K562 (cell line): ENCODE measurements at regions not wholly inside any gene's neighbourhood (a gene's known extent, or its start where the extent isn't known, plus 50 kb on each side); places are given as distances from the start of the nearest gene placed in this dataset.

Experiments
- ATAC-seq: fragments of 200-7000 bp; cut with Tn5 transposase; 3 replicates; pipeline ENCODE4 v1.9.1; 2020; ENCODE audit warnings: moderate library complexity
- BruUV-seq: library from RNA; stranded (reverse); fragments of 400-500 nt; replicated peaks from 2 replicates; lab custom pipeline; 2021; lab: Mats Ljungman, UMichigan
- CTCF ChIA-PET: fragments of 300-600 bp; formaldehyde crosslinking; extraction: SDS; loops from one replicate; lab custom pipeline; 2021; ENCODE audit warnings: low intra/inter-chr PET ratio; lab: Yijun Ruan, JAX
- POLR2A ChIA-PET: fragments of 300-600, 350-650 bp; sonication (Branson Sonifier 250); formaldehyde crosslinking; extraction: SDS; loops from one replicate; lab custom pipeline; 2021; ENCODE audit warnings: antibody characterized with exemption, inconsistent platforms; lab: Yijun Ruan, JAX
- DNase-seq, 4 experiments: peaks; one replicate each; pipeline versions ENCODE4 v3.0.0 to v3.0.0-alpha.2; 2011 to 2018; ENCODE audit warnings: low spot score in 3 of 4, mixed read lengths in 3 of 4; ENCODE audit errors: extremely low read depth in 1 of 4
- FAIRE-seq: peaks from 2 replicates; lab custom pipeline; 2011; peaks lifted over from hg19 to GRCh38; lab: Jason Lieb, UNC
- H2AFZ ChIP-seq: 2 replicates; pipeline ENCODE4 v1.6.0; 2011; ENCODE audit warnings: low read depth, low read length, control low read depth, inconsistent platforms
- H3K27ac ChIP-seq: fragments of 200-600 bp; 3 replicates; pipeline ENCODE4 v1.8.0; 2011; ENCODE audit warnings: low read depth, mild to moderate bottlenecking, control low read depth, inconsistent platforms, low read length, moderate library complexity, mixed read lengths; ENCODE audit errors: extremely low read depth
- H3K27me3 ChIP-seq, 2 experiments: fragments of 300-600 bp in 1 of 2; 2 replicates in 1 of 2; 3 replicates in 1 of 2; pipeline versions ENCODE4 v1.6.0 to v1.8.0; 2011; ENCODE audit warnings: inconsistent platforms in 2 of 2, low read length in 2 of 2, mild to moderate bottlenecking in 1 of 2, mixed read lengths in 1 of 2, moderate library complexity in 1 of 2; ENCODE audit not compliant: control insufficient read depth in 2 of 2, insufficient read depth in 2 of 2
- H3K36me3 ChIP-seq: fragments of 300-600 bp; 3 replicates; pipeline ENCODE4 v1.8.0; 2011; ENCODE audit warnings: mild to moderate bottlenecking, low read length, inconsistent platforms; ENCODE audit not compliant: control insufficient read depth, insufficient read depth
- H3K4me1 ChIP-seq, 2 experiments: fragments of 200-600 bp in 1 of 2; replicated peaks in 1 of 2; 2 replicates in 1 of 2; 3 replicates in 1 of 2; pipeline versions ENCODE4 v1.5.1 to v1.8.0; 2011; ENCODE audit warnings: inconsistent platforms in 2 of 2, low read length in 2 of 2, mild to moderate bottlenecking in 1 of 2, mixed read lengths in 1 of 2, moderate library complexity in 1 of 2; ENCODE audit not compliant: control insufficient read depth in 2 of 2, insufficient read depth in 2 of 2
- H3K4me2 ChIP-seq: 2 replicates; pipeline ENCODE4 v1.6.1; 2011; ENCODE audit warnings: low read length, control low read depth, inconsistent platforms, mixed read lengths; ENCODE audit not compliant: insufficient read depth
- H3K4me3 ChIP-seq: fragments of 200-600 bp; sonication (generic), shearing (Covaris generic); 2 replicates; pipeline ENCODE4 v1.5.1; 2016; ENCODE audit warnings: control low read depth, inconsistent platforms
- H3K79me2 ChIP-seq: fragments of 200-600 bp; 3 replicates; pipeline ENCODE4 v1.8.0; 2011; ENCODE audit warnings: low read length, inconsistent platforms; ENCODE audit not compliant: control insufficient read depth, insufficient read depth
- H3K9ac ChIP-seq, 2 experiments: 2 replicates each; pipeline versions ENCODE4 v1.6.0 to v1.6.1; 2011; ENCODE audit warnings: low read depth in 2 of 2, low read length in 2 of 2, control low read depth in 1 of 2, inconsistent platforms in 1 of 2, mild to moderate bottlenecking in 1 of 2, mixed read lengths in 1 of 2; ENCODE audit not compliant: insufficient read depth in 1 of 2
- H3K9me1 ChIP-seq: one replicate; pipeline ENCODE4 v1.6.0; 2011; ENCODE audit warnings: inconsistent platforms, mild to moderate bottlenecking, low read length, moderate library complexity; ENCODE audit not compliant: control insufficient read depth, insufficient read depth
- H3K9me3 ChIP-seq: replicated peaks from 2 replicates; pipeline ENCODE4 v1.5.1; 2011; ENCODE audit warnings: low read depth, low read length, inconsistent platforms; ENCODE audit not compliant: control insufficient read depth, insufficient read depth
- H4K20me1 ChIP-seq: replicated peaks from 2 replicates; pipeline ENCODE4 v1.6.1; 2011; ENCODE audit warnings: low read length, inconsistent platforms, mixed read lengths; ENCODE audit not compliant: control insufficient read depth, insufficient read depth
- LARP7 ChIP-seq: fragments of 450-650 bp; IDR thresholded peaks from 2 replicates; pipeline ENCODE4 v1.6.1; 2016
- NELFE ChIP-seq: IDR thresholded peaks from 2 replicates; pipeline ENCODE4 v1.6.1; 2011; ENCODE audit warnings: mild to moderate bottlenecking; ENCODE audit not compliant: insufficient read depth, insufficient read length
- NR1H2 ChIP-seq: sonication (generic); formaldehyde crosslinking; IDR thresholded peaks from 2 replicates; pipeline ENCODE4 v1.4.0; 2020; ENCODE audit warnings: mild to moderate bottlenecking, missing genetic modification reagents
- PHF21A ChIP-seq: fragments of 450-650 bp; IDR thresholded peaks from 2 replicates; pipeline ENCODE4 v1.6.1; 2017; ENCODE audit warnings: low read depth, borderline replicate concordance
- TCF3 ChIP-seq: sonication (generic); formaldehyde crosslinking; IDR thresholded peaks from 2 replicates; pipeline ENCODE4 v1.4.0; 2020; ENCODE audit warnings: mild to moderate bottlenecking, missing genetic modification reagents
- ZNF184 ChIP-seq: sonication (generic); formaldehyde crosslinking; IDR thresholded peaks from 2 replicates; pipeline ENCODE4 v1.5.0; 2020; ENCODE audit warnings: missing genetic modification reagents
- ZNF445 ChIP-seq: fragments of 250-450 bp; sonication (Bioruptor Pico); IDR thresholded peaks from 2 replicates; pipeline ENCODE4 v1.4.0; 2020; ENCODE audit warnings: low read depth, mild to moderate bottlenecking, moderate library complexity
- WGBS: fragments of 100-300 bp; shearing (Covaris generic); methylation state at CpG from one replicate; pipeline ENCODE4 v1.1.6; 2016; ENCODE audit warnings: low coverage, mixed read lengths; ENCODE audit not compliant: insufficient coverage; ENCODE audit errors: missing lambda C conversion rate; 5-methylcytosine and 5-hydroxymethylcytosine counted together
- in situ Hi-C: fragments of 300-500 bp; cut with MboI; formaldehyde crosslinking; loops from 4 replicates; pipeline ENCODE4 v1.15.0; 2018; ENCODE audit warnings: inconsistent platforms, mixed read lengths
- intact Hi-C: fragments of 100-400 bp; cut with micrococcal nuclease; formaldehyde crosslinking; loops from 2 replicates; pipeline ENCODE4 v1.14.2; 2022
- TF ChIP-seq, protein P1 (sequence below): fragments of 450-650 bp; conservative IDR thresholded peaks from 2 replicates; pipeline ENCODE4 v1.6.1; 2016; ENCODE audit warnings: missing genetic modification characterization, low read depth, mild to moderate bottlenecking, control low read depth, missing compliant biosample characterization
- TF ChIP-seq, protein P2 (sequence below), 3 experiments: fragments of 200-800 bp in 1 of 3; sonication (Bioruptor generic) in 1 of 3; sonication (generic) in 1 of 3; formaldehyde crosslinking in 1 of 3; IDR thresholded peaks; 2 replicates each; pipeline versions ENCODE4 v1.6.1 to v1.8.0; 2016 to 2022; ENCODE audit warnings: mild to moderate bottlenecking in 2 of 3, missing compliant biosample characterization in 2 of 3, missing genetic modification characterization in 2 of 3, missing genetic modification reagents in 1 of 3
- TF ChIP-seq, protein P3 (sequence below): fragments of 450-650 bp; conservative IDR thresholded peaks from 2 replicates; pipeline ENCODE4 v1.6.1; 2016; ENCODE audit warnings: missing genetic modification characterization, low read depth, mild to moderate bottlenecking, missing compliant biosample characterization, moderate library complexity

DNA sequence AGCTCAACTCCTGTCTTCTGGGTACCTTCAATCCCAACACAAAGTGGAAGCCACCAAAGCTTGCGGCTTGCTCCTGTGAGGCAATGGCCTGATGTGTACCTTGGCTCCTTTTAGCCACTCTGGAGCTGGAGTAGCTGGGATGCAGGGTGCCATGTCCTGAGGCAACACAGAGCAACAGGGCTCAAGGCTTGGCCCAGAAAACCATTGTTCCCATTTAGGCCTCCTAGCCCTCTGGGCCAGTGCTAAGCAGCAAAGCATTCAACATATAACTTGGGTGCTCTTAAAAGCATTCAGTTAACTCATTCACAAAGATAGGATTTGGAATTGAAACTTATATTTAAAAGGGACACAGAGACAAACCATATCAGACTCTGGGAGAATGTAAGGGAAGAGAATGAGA lies 194.5 kb upstream of the ARHGEF9 start:
- no peak for TF ChIP-seq NR1H2 (CRISPR knock-in tag)
- TF ChIP-seq, protein P1, sequence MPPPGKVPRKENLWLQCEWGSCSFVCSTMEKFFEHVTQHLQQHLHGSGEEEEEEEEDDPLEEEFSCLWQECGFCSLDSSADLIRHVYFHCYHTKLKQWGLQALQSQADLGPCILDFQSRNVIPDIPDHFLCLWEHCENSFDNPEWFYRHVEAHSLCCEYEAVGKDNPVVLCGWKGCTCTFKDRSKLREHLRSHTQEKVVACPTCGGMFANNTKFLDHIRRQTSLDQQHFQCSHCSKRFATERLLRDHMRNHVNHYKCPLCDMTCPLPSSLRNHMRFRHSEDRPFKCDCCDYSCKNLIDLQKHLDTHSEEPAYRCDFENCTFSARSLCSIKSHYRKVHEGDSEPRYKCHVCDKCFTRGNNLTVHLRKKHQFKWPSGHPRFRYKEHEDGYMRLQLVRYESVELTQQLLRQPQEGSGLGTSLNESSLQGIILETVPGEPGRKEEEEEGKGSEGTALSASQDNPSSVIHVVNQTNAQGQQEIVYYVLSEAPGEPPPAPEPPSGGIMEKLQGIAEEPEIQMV (tag): no peak
- TF ChIP-seq NELFE: no peak
- no peak for TF ChIP-seq ZNF184
- no peak for DNase-seq
- no peaks in the 10 kb centered on the region for H3K79me2 ChIP-seq
- ChIA-PET POLR2A (no interaction called here), CTCF (no interaction called here)
- H3K4me2 ChIP-seq: no peak overlapping the region
- 0% methylated on average over 1 of the region's 1 CpG for WGBS
- no peak overlapping the region for H3K9ac ChIP-seq
- H3K4me1 ChIP-seq: no peaks in the 10 kb centered on the region
- intact Hi-C loops: no loop called here
- H4K20me1 ChIP-seq: no peaks in the 10 kb centered on the region
- H3K9me3 ChIP-seq: no peaks in the 10 kb centered on the region
- BruUV-seq: no TSS peak
- in situ Hi-C loops: no loop called here
- no peaks in the 10 kb centered on the region for H3K36me3 ChIP-seq
- H3K27me3 ChIP-seq: no peaks in the 10 kb centered on the region
- FAIRE-seq: no peak
- no peak overlapping the region for H2AFZ ChIP-seq
- H3K4me3 ChIP-seq: no peak overlapping the region
- no peak overlapping the region for H3K27ac ChIP-seq
- ATAC-seq: no peak
- H3K9me1 ChIP-seq: no peaks in the 10 kb centered on the region

DNA sequence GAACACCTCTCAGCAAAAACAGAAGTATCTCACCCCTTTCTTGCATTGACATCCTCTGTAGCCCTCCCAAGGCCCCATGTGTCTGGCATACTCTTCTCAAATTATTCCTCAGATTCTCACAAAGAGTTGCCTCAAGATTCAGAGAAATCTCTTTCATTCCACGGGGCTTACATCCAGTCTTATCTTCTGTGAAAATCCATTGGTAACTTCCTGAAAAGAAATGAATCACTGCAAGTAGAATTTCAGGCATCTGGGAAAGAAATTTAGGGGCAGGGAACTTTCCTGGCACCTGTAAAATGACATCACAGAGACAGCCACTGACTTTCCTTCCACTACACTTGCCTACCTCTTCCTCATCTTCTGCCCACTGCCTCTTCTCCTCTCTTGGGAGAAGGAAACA lies 182.5 kb upstream of the ARHGEF9 start:
- Histone ChIP-seq H3K27ac (no peak overlapping the region), H3K9me1 (no peaks in the 10 kb centered on the region), H3K9me3 (no peaks in the 10 kb centered on the region), H2AFZ (no peak overlapping the region), H4K20me1 (no peaks in the 10 kb centered on the region), H3K79me2 (no peaks in the 10 kb centered on the region), H3K4me1 (no peaks in the 10 kb centered on the region), H3K4me2 (no peak overlapping the region), H3K9ac (no peak overlapping the region), H3K36me3 (no peaks in the 10 kb centered on the region), H3K27me3 (no peaks in the 10 kb centered on the region), H3K4me3 (no peak overlapping the region)
- FAIRE-seq (no peak), ATAC-seq (no peak), DNase-seq (no peak)
- POLR2A ChIA-PET: no interaction called here
- intact Hi-C loops (no loop called here), in situ Hi-C loops (no loop called here)
- BruUV-seq: no TSS peak
- WGBS: 0% methylated on average over 1 of the region's 1 CpG
- CTCF ChIA-PET: no interaction called here
- TF ChIP-seq, protein P2, sequence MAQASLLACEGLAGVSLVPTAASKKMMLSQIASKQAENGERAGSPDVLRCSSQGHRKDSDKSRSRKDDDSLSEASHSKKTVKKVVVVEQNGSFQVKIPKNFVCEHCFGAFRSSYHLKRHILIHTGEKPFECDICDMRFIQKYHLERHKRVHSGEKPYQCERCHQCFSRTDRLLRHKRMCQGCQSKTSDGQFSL (CRISPR knock-in tag; IDR thresholded peaks at IDR 0.05): no peak
- TF ChIP-seq, protein P2 (tag; IDR thresholded peaks at IDR 0.05): no peak
- TF ChIP-seq LARP7: no peak
- TF ChIP-seq, protein P3, sequence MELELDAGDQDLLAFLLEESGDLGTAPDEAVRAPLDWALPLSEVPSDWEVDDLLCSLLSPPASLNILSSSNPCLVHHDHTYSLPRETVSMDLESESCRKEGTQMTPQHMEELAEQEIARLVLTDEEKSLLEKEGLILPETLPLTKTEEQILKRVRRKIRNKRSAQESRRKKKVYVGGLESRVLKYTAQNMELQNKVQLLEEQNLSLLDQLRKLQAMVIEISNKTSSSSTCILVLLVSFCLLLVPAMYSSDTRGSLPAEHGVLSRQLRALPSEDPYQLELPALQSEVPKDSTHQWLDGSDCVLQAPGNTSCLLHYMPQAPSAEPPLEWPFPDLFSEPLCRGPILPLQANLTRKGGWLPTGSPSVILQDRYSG: no peak
- no peak for TF ChIP-seq ZNF445 (CRISPR knock-in tag)
- no peak for TF ChIP-seq TCF3
- no peak for TF ChIP-seq PHF21A
